Kidney (tissue), 13 donors: ENCODE measurements at regions not wholly inside any gene's neighbourhood (a gene's known extent, or its start where the extent isn't known, plus 50 kb on each side); places are given as distances from the start of the nearest gene placed in this dataset.

ENCODE experiments used
- DNase-seq, 5 donors: peaks; one replicate each; pipeline ENCODE4 v3.0.0-alpha.2; 2013 to 2020
- FAIRE-seq: peaks from 2 replicates; lab custom pipeline; 2012; peaks lifted over from hg19 to GRCh38; lab: Jason Lieb, UNC
- H3K27ac ChIP-seq, 2 donors: one replicate each; pipeline ENCODE4 v1.7.0; 2013; ENCODE audit warnings: low read depth in 2 of 2, low read length in 2 of 2, inconsistent platforms in 1 of 2
- H3K27me3 ChIP-seq: one replicate; pipeline ENCODE4 v1.7.1; 2013; ENCODE audit warnings: low read length, inconsistent platforms; ENCODE audit not compliant: control insufficient read depth, insufficient read depth
- H3K36me3 ChIP-seq, 3 donors: one replicate each; pipeline versions ENCODE4 v1.7.0 to v1.7.1; 2013; ENCODE audit warnings: low read length in 3 of 3, control low read depth in 1 of 3, inconsistent platforms in 1 of 3; ENCODE audit not compliant: insufficient read depth in 3 of 3, control insufficient read depth in 2 of 3
- H3K4me1 ChIP-seq, 3 donors: one replicate each; pipeline versions ENCODE4 v1.7.0 to v1.7.1; 2013; ENCODE audit warnings: low read length in 3 of 3, inconsistent platforms in 1 of 3, low read depth in 1 of 3; ENCODE audit not compliant: control insufficient read depth in 2 of 3, insufficient read depth in 2 of 3
- H3K4me3 ChIP-seq, 3 donors: one replicate each; pipeline versions ENCODE4 v1.7.0 to v1.8.1; 2013; ENCODE audit warnings: low read length in 3 of 3, control low read depth in 1 of 3, inconsistent platforms in 1 of 3
- H3K9ac ChIP-seq, 3 donors: one replicate each; pipeline versions ENCODE4 v1.7.0 to v1.7.1; 2013; ENCODE audit warnings: low read length in 3 of 3, control low read depth in 1 of 3, inconsistent platforms in 1 of 3
- H3K9me3 ChIP-seq, 3 donors: one replicate each; pipeline versions ENCODE4 v1.7.0 to v1.7.1; 2013; ENCODE audit warnings: low read length in 3 of 3, control low read depth in 1 of 3, inconsistent platforms in 1 of 3; ENCODE audit not compliant: control insufficient read depth in 2 of 3, insufficient read depth in 1 of 3
- intact Hi-C: fragments of 100-400 bp; cut with DNase I; formaldehyde crosslinking; loops from one replicate; pipeline ENCODE4 v1.11.1; 2022
- TF ChIP-seq, protein P1 (sequence below): IDR thresholded peaks from 3 replicates; pipeline ENCODE4 v1.5.1; 2012; ENCODE audit warnings: mild to moderate bottlenecking, moderate library complexity, borderline replicate concordance; ENCODE audit not compliant: insufficient read depth; ENCODE audit errors: extremely low read depth
- donor health status: control.
- donor health status: control.
- donor health status: control.
- donor health status: control.
- donor health status: control.
- donor health status: DM: yes; HTN: yes; CAD: no.
- donor health status: Normal renal cell carcinoma (clear cell type).

DNA sequence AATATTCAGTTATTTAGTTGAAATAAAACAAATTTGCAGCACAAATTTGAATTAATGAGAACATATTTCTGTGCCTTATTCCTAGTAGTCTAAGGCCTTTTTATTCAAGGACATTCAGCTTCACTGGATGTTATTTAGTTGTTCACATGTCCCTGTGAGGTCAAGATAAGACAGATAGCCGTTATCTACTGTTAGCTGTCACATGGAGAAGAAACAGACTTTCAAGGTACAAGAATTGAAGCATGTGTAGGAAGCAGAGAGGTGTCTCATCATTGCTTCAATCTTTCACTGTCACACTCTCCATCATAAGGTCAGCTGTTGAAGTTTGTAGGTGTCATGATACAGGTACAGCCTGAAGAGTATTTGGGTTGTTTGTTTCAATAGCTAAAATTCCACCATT, 112.9 kb upstream of the JAG1 start:
- intact Hi-C loops, result no loop called here
- DNase-seq (no peak), FAIRE-seq (no peak)
- no peaks in the 10 kb centered on the region for H3K9me3 ChIP-seq
- peaks cover 0 to 4% (median 0%) of the 10 kb centered on the region in 3 donors for H3K4me1 ChIP-seq
- no peak overlapping the region for H3K4me3 ChIP-seq
- H3K27me3 ChIP-seq, result no peaks in the 10 kb centered on the region
- no peak overlapping the region for H3K9ac ChIP-seq
- H3K27ac ChIP-seq, result no peak overlapping the region
- TF ChIP-seq, protein P1, sequence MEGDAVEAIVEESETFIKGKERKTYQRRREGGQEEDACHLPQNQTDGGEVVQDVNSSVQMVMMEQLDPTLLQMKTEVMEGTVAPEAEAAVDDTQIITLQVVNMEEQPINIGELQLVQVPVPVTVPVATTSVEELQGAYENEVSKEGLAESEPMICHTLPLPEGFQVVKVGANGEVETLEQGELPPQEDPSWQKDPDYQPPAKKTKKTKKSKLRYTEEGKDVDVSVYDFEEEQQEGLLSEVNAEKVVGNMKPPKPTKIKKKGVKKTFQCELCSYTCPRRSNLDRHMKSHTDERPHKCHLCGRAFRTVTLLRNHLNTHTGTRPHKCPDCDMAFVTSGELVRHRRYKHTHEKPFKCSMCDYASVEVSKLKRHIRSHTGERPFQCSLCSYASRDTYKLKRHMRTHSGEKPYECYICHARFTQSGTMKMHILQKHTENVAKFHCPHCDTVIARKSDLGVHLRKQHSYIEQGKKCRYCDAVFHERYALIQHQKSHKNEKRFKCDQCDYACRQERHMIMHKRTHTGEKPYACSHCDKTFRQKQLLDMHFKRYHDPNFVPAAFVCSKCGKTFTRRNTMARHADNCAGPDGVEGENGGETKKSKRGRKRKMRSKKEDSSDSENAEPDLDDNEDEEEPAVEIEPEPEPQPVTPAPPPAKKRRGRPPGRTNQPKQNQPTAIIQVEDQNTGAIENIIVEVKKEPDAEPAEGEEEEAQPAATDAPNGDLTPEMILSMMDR, result no peak
- no peaks in the 10 kb centered on the region for H3K36me3 ChIP-seq

DNA sequence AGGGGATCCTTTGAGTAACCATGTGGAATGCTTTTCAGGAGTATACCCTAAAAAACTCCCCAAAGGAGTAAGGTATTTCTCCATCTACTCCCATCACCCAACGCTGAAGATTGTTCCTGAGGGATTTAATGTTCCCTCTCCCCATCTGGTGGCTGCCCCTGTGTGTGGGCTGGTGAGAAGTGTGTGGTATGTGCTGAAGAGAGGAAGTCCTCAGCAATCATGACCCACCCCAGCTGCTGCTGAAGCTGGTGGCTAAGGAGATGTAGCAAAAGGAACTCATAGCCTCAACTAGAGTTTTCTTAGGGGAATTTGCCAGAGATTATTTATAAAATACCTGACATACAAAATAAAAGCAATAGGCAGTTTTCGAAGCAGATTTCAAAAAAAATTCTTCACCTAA, 114.3 kb upstream of the JAG1 start:
- H3K9ac ChIP-seq, result no peak overlapping the region
- H3K36me3 ChIP-seq, result no peaks in the 10 kb centered on the region
- peaks cover 0 to 4% (median 0%) of the 10 kb centered on the region in 3 donors for H3K4me1 ChIP-seq
- no peaks in the 10 kb centered on the region for H3K27me3 ChIP-seq
- no peak overlapping the region for H3K4me3 ChIP-seq
- no peaks in the 10 kb centered on the region for H3K9me3 ChIP-seq
- DNase-seq, result no peak
- H3K27ac ChIP-seq, result no peak overlapping the region
- TF ChIP-seq, protein P1, result no peak
- FAIRE-seq, result no peak
- intact Hi-C loops, result no loop called here

DNA sequence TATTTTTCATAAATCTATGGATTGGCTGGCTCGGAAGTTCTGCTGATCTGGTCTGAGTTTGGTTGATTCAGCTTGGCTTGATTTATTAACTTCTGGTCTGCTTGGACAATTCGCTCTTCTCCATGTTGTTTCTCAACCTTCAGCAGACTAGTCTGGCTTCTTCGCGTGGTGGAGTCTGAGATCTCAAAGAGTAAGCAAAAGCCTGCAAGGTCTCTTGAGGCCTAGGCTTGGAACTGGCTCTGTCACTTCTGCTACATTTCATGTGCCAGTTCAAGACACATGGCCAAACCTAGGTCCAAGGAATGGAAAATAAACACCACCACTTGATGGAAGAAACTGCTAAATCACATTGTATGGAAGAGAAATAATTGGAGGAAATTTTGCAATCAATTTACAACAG, 115.1 kb upstream of the JAG1 start:
- H3K4me3 ChIP-seq, result no peak overlapping the region
- H3K27ac ChIP-seq, result no peak overlapping the region
- TF ChIP-seq, protein P1, result no peak
- intact Hi-C loops, result no loop called here
- no peak overlapping the region for H3K9ac ChIP-seq
- H3K36me3 ChIP-seq, result no peaks in the 10 kb centered on the region
- no peak for FAIRE-seq
- peaks cover 0 to 2% (median 0%) of the 10 kb centered on the region in 3 donors for H3K4me1 ChIP-seq
- no peak for DNase-seq
- H3K9me3 ChIP-seq, result no peaks in the 10 kb centered on the region
- no peaks in the 10 kb centered on the region for H3K27me3 ChIP-seq

DNA sequence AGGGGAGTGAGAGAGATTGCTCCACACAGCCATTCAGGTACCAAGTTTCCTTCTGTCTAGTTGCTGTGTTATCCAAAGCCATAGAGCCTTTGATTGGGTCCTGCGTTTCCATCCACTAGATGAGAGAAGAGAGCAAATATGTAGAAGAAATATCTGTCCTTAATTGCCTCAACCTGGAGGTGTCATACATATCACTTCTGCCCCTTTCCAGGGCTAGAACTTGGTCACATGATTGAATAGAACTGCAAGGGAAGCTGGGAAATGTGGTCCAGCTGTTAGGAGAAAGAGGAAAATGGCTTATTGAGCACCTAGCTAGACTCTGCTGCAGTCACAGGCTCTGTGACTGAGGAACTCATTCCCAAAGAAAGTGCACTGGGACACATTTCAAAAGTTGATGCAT, 115.6 kb upstream of the JAG1 start:
- H3K9me3 ChIP-seq, result no peaks in the 10 kb centered on the region
- DNase-seq (peak in 1 of 5 donors; percentile 4), FAIRE-seq (no peak)
- H3K4me3 ChIP-seq, result no peak overlapping the region
- intact Hi-C loops, result no loop called here
- no peaks in the 10 kb centered on the region for H3K36me3 ChIP-seq
- H3K27me3 ChIP-seq, result no peaks in the 10 kb centered on the region
- no peaks in the 10 kb centered on the region for H3K4me1 ChIP-seq
- TF ChIP-seq, protein P1, result no peak
- H3K9ac ChIP-seq, result no peak overlapping the region
- no peak overlapping the region for H3K27ac ChIP-seq
